ENCODE measurements at regions not wholly inside any gene's neighbourhood (a gene's known extent, or its start where the extent isn't known, plus 50 kb on each side); places are given as distances from the start of the nearest gene placed in this dataset.

DNA sequence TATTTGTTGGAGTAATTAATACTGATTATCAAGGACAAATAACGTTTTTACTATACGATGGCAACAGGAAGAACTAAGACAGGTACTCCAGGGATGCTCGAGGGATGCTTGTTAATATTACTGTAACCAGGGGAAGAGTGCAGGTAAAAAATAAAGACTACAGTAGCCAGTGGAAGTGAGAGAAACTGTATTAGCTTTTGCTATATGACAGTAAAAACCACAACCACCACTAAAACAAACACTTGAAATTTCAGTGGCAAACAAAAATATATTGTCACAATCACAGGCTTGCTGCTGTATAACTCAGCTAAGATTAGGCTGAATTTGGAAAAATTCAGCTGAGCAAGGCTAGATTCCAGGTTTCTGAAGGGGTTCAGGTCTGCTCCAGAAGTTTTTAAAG is 812.6 kb upstream of the ADGRL4 start:
- DNase-seq (ENCODE audit: low spot score), result no peak
- FAIRE-seq, result no peak

DNA sequence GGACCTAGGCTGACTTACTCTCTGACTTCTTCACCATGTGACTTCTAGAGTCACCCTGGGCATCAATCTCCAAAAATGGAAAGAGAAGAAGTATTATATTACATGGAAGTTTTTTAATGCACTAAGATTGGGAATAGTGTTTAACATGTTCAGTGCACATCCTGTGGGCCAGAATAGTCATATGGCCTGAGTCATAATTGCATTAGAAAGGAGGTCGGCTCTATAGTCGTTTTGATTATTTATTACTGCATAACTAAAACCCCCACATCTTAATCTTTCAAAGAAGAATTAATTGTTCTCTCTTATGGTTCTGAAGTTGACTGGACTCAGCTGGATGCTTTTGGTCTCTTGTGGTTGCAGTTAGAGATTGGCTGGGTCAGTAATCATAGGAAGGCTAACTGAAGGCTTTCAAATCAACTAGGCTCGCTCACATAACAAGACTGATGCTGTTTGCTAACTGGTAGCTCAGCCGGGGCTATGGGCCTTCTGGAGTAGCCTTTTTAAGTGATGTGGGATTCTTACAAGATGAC is 810.6 kb upstream of the ADGRL4 start:
- no peak for FAIRE-seq

DNA sequence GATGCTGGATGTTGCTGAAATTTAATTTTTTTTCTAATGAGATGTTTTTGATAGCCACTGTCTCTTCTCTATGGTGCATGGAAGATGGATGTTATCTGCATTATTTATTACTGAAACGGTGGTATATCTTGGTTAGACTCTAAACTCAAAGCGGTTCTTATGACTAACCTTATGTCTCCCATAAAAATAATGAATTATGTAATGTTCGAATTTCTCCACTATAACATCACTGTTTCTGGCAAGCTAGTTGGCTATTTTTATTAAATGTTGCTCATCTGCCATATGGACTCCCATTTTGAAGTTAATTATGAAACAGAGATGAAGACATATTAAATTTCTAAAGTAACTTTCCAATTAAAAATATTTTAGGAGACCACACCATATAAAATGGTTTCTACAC is 808.6 kb upstream of the ADGRL4 start:
- no peak for FAIRE-seq
- no peak for DNase-seq (ENCODE audit: low spot score)

More for the DNA sequence above, 810.6 kb upstream of the ADGRL4 start:
- no peak for DNase-seq (ENCODE audit: low spot score)

DNA sequence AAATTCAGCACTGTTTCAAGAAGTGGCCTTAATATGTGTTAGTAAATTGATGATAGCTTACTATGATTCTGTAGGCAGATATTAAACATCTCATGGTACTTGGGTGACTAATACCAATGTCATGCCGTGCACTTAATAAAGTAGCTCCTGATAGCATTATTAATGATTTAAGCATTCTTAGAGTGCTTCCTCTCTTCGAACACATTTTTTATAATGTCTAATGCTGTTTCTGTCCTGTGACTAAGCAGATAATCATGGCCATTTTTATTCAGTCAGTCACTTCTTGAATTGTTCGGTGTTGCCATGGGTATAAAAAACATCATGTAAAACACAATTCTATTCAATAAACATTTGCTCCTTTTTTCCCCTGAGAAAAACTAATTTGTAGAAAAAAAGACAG is 804.6 kb upstream of the ADGRL4 start:
- FAIRE-seq (no peak), DNase-seq (ENCODE audit: low spot score) (no peak)

DNA sequence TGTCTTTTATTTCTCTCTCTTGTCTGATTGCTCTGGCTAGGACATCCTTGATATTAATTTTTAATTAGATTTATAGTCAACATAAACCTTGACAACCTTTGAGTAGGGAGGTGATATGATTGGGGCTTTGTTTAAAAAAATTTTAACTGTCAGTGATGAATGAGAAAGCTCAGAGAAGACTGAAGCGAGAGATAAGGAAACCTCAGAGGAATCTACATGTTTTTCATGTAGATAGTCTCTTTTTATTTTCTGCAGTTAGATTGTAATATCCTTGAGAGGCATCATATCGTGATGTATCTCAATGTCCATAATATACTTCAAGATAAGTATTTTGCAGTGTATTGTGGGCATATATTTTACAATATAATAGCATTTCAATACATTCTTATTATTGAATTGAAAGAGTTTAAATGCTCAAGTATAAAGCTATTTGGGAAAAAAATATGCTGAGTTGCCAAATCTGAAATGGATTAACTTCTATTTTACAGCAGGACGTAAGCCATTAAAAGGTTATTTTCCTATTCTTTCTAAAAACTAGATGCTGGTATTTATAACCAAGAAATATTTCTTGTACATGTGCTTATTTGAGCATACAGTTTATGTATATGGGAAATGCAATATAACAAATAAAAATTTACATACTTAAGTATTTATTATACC is 802.4 kb upstream of the ADGRL4 start:
- DNase-seq (ENCODE audit: low spot score) (no peak), FAIRE-seq (no peak)

DNA sequence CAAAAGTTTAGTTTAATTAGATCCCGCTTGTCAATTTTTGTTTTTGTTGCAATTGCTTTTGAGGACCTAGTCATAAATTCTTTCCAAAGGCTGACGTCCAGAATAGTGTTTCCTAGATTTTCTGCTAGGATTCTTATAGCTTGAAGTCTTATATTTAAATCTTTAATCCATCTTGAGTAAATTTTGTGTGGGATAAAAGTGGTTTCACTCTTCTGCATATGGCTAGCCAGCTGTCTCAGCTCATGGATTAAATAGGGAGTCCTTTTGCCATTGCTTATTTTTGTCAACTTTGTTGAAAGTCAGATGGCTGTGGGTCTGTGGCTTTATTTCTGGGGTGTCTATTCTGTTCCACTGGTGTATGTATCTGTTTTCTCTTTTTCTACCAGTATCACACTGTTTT is 801.3 kb upstream of the ADGRL4 start:
- FAIRE-seq (no peak), DNase-seq (ENCODE audit: low spot score) (no peak)

DNA sequence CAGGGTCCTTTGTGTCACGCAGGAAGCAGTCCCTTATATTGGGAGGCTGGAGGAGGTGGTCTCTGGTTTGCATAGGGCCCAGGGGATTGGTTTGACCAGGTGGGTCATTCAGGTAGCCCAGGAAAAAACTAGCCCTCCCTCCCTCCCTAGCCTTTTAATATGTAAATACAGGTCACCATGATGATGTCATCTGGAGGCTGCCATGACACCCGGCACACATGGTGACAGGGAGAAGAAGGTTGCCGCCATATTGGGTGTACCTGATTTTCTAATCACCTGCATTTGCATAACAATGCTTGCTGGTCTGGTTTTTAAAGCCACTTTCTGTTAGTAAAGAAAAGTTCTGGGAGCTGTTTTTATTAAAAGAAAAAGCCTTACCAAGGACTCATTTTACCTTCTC is 791.0 kb upstream of the ADGRL4 start:
- no peak for DNase-seq (ENCODE audit: low spot score)
- no peak for FAIRE-seq

DNA sequence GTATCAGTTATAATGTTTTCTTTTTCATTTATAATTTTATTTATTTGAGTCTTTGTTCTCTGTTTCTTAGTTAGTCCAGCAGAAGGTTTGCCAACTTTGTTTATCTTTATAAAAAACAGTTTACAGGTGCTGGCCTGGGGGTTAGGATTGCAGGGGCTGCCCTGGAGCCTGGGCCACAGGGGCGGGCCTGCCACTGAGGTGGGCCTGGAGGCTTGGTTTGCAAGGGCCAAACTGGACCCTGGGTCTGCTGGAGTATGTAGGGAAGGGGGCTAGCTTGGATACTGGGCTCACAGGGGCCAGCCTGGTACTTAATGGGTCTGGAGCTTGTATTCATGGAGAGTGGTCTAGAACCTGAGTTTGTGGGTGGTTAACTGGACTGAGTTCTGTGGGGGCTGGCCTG is 789.9 kb upstream of the ADGRL4 start:
- no peak for FAIRE-seq

DNA sequence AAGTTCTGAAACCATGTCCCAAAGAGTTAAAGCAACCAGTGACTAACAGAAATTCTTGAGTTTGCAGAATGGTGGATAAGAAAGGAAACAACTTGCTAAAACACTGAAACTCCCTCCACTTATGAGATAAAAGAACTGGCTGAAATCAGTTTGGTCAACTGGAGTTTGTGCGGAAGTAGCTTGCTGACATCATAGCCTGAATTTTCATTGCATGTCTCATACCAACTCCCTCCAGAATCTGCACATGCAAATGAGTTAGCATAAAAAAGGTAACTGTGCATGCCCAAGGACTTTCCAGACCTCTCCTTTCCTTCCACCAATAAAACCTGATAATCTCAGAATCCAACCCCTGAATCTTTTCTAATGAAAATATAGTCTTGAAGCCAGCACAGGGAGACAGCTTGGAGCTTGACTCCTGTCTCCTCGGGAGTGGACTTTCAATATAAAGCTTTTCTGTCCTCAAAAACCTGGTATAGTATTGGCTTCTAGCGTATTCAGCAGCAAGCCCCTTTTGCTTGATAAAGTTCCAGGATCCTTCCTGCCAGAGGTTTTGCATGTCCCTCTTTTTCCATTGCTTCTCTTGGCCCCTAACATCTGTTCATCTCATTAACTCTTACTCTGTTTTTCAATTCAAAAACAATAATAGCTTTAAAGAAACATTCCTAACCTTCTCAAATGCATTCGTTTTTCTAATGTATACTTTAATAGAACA is 785.8 kb upstream of the ADGRL4 start:
- DNase-seq (ENCODE audit: low spot score) (no peak), FAIRE-seq (no peak)

More for the DNA sequence above, 789.9 kb upstream of the ADGRL4 start:
- DNase-seq (ENCODE audit: low spot score), result no peak

DNA sequence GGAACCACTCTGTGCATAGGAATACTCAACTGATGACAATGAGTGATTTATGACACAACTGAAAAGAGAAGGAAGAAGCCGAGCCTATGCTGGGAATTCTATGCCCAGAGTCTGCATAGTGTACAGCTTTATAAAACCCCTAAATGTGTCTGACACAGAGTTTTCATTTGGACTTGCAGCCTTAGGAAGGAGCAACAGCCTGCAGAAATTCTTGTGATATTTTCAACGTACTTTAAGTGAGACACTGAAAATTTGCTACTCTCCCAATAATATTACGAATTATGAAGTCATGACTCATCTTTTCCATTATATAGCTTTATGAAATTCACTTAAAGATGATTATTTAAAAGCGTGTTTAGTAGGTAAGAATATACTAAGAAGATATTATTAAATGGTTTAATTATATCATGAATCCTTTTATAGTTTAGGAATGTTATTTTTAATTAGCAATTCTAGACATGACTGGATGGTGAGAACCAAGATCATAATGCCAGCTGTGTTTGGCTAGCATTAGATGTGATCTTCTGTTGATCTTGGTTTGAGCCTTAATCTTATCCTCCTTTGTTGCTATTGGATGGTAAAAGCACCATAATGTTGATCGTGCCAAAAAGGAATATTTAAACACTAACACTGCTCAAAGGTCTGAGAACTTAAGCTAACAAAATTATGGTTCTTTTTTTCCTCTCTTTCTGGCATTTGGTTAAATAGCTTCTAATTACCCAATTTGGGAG is 785.1 kb upstream of the ADGRL4 start:
- no peak for DNase-seq (ENCODE audit: low spot score)
- no peak for FAIRE-seq

DNA sequence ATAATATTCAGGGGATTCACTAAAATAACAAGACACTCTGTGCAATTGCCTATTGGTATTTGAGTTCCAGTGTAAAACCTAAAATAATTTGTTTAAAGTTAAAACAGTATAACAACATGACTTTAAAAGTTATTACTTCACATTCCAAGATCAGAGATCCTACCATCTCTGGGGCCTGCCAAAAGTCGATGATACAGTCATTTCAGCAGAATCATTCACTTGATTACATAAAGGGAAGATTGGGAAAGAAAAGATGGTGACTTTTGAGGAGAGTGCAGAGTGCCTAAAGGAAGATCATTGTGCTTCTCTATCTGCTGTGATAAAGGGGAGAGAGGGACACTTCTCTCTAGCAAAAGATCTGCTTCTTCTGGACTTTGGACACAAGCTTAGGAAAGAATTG is 784.4 kb upstream of the ADGRL4 start:
- no peak for FAIRE-seq
- no peak for DNase-seq (ENCODE audit: low spot score)

DNA sequence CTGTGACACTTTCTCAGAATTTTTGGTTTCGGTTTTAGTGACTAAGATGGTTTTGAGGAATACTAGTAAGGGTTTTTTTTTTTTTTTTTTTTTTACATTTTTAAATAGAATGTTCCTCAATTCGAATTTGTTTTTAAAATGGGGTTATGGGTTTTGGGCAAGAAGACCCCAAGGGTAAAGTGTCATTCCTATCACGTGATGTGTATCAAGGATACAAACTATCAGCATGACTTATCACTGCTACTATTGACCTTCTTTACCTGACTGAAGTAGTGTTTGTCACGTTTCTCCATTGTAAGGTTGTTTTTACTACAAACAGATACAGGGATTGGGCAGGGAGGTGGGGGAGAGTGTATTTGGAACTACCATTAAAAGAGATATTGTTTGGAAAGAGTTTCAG is 781.1 kb upstream of the ADGRL4 start:
- FAIRE-seq (no peak), DNase-seq (ENCODE audit: low spot score) (no peak)

DNA sequence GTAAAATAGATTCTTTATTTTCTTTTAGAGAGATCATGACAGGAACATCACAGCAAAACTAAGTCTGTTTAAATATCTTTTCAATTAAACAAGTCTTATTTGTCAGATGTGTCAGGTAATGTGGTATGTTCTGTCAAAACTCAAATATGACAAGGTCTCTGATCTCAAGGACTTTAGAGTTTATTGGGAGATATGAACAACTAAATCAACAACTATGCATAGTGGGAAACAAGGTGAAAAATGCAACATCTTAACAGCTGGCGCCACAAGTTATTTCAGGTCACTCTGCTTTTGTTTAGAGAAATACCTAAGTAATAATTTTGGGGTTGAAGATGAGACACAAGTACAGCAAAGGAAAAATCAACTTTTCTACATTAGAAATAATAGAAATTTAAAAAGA is 779.4 kb upstream of the ADGRL4 start:
- DNase-seq (ENCODE audit: low spot score) (no peak), FAIRE-seq (no peak)

DNA sequence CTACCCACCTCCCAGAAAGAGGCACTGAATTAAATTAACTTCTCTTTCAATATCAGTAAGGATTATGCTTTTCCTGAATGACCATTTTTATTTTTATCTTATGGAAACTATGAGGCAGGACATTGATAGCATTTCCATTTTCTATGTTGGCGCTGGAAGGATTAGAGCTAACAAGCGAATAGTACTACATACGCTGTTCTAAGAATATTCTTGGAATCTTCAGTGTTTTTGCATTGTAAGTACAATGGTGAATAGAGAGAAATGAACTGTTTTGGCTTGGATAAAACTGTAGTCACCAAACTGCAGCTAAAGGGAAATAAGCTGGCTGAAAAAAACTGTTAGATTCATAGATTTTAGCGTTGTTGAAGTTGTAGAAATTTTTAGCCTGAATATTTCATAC is 779.0 kb upstream of the ADGRL4 start:
- FAIRE-seq (no peak), DNase-seq (ENCODE audit: low spot score) (no peak)

DNA sequence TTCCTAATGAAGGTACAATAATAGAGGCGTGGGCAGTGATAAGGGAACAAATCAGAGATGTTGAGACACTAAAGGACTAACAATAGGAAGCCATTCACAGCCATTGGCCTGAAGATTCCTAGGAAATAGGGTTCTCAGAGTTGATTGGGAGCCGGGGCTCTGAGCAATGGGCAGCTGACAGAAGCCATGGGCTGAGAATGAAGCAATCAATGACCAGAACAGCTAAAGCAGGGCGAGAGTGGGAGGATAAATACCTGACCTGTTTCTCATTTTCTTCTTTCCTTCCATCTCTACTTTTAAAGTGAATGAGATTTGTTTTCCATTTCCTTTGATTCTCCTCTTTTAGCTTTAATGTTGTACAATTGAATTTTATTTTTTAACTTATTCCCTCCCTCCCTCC is 774.7 kb upstream of the ADGRL4 start:
- no peak for DNase-seq (ENCODE audit: low spot score)
- FAIRE-seq, result no peak

DNA sequence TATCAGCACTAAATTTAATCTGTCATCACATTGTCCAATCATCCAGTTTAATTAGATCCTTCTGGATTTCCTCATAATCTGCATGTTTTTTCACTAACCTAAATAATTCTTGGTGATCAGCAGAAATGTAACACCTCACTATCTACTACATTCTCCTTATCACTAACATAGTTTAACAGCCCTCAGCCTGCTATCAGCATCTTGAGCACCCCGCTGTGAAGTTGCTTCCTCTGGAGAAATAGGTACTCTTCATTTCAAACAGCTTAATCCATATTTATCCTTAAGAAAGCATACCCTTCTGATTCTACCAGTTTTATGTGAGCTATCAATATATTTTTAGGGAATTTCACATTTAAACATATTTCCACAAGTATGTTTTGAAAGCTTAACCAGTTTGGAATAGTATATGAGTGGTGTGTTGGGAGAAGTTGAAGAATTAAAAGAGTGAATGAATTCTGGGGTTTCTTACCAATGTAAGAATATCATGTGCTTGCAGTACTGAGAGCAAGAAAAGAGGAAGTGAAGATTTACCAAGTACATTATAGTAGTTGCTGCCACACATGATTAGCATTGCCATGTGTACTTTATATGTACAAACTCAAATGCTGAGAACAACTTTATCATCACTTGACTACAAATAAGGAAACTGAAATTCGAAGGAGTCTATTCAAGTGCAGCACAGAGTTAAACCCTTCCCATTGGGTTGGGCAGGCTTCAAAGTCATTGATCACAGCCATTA is 771.1 kb upstream of the ADGRL4 start:
- DNase-seq (ENCODE audit: low spot score), result no peak
- FAIRE-seq, result no peak

DNA sequence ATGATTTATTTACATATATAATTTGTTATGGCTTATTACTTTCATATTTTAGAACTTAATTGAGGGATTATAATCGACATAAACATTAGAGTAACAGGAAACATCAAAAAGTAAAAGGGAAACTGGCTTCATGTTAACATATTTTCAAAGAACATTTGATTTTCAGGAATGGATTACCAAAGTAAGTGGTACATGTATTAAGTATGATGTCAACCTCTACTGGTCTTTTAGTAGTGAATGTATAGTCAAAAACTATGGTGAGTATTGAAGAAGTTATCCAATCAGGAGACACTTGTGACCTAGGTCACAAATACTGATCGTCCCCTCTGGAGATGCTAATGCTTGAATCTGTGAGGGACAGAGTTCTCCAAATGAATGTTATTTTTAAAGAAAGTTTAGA is 768.9 kb upstream of the ADGRL4 start:
- FAIRE-seq (no peak), DNase-seq (ENCODE audit: low spot score) (no peak)

DNA sequence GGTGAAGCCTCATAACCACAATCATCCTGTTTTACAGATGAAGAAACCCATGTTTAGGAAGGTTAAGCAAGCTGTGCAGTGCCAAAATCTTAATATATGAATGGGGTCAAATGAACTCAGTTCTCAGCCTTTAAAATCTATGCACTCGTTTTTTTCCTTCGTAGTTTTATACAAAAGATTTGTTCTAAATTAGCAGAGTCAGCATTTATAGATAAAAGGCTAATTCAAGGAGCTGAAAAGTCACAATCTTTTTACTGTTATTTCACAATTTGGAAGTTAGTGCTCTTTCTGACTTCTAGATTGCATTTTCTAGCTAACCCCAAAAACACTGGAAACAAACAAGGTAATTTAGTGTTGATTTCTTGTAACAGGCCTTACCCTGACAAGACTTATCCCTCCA is 766.9 kb upstream of the ADGRL4 start:
- DNase-seq (ENCODE audit: low spot score) (no peak), FAIRE-seq (no peak)

DNA sequence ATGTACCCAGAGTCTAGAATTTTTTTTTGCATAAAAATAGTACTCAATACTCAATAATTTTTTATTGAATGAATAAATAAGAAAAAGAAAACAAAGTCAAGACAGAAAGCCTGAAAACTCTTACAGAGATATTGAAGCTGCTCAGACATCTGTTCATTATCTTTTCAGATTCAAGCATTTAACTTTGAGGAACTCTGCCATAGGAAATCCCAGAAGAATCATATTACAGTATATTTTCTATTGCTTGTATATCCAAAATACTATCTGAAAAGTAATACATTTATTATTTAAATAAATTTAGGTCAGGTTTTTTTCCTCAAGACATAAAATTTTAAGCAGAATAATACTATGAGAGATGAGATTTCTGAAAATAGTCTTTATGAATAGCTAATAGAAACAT is 755.9 kb upstream of the ADGRL4 start:
- FAIRE-seq (no peak), DNase-seq (ENCODE audit: low spot score) (no peak)

DNA sequence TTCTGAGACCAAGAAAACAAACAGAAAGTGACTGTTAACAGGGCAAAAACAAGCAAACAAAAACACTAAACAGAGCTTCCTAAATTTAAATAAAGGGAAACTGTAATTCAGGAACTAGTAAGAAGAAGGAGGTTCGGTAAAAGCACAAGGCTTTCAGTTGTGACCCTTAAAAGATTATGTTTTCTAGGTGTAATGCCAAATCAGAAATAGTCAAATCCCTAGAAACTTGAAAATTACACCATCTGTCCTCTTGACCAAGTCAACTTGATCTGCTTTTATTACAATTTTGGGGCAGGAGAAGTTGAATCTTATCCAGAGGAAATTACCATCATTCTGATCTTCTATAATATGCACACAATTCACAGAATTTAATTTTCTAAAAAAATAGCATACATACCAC is 754.0 kb upstream of the ADGRL4 start:
- DNase-seq (ENCODE audit: low spot score) (no peak), FAIRE-seq (no peak)

DNA sequence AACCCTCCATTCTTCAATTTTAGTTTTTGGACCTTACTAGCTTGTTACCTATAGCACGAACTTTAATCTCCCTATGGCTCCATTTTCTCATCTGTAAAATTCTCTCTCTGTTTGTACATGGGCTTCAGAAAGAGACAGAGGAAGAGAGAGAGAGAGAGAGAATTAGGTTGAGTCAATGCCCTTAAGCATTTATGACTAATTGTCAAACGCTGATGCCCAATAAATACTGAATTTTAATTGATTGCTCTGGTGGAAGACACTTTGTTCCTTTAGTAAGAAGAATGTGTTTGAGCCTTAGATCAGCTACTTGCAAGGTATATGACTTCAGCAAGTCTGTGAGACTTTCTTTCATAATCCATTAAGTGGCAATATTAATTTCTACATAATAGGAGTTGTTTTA is 743.1 kb upstream of the ADGRL4 start:
- DNase-seq (ENCODE audit: low spot score) (no peak), FAIRE-seq (no peak)

DNA sequence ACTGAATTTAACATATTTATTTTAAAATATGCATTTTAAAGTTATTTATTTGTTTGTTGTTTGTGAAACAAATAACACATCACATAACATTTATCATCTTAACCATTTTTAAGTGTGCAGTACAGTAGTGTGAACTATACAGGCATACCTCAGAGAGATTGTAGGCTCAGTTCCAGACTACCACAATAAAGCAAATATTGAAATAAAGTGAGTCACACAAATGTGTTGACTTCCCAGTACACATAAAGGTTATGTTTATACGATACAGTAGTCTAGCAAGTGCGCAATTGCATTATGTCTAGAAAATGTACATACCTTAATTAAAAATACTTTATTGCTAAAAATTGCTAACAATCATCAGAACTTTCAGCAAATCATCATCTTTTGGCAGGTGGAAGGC is 739.4 kb upstream of the ADGRL4 start:
- no peak for DNase-seq (ENCODE audit: low spot score)
- no peak for FAIRE-seq

Data from urothelium cell line (cell line).